Psoas muscle (tissue), 7 donors: ENCODE measurements at regions not wholly inside any gene's neighbourhood (a gene's known extent, or its start where the extent isn't known, plus 50 kb on each side); places are given as distances from the start of the nearest gene placed in this dataset.

ENCODE experiments used
- ATAC-seq, 4 donors: fragments of 200-7000 bp; cut with Tn5 transposase; one replicate each; pipeline ENCODE4 v1.9.1; 2020; ENCODE audit warnings: moderate library complexity in 3 of 4, mild to moderate bottlenecking in 2 of 4
- DNase-seq, 2 donors: peaks; one replicate each; pipeline ENCODE4 v3.0.0-alpha.2; 2020
- H3K27ac ChIP-seq: fragments of 200-600 bp; one replicate; pipeline ENCODE4 v1.8.0; 2022
- H3K27me3 ChIP-seq, 3 donors: fragments of 200-600 bp in 1 of 3; one replicate each; pipeline versions ENCODE4 v1.6.1 to v1.8.0; 2013 to 2022; ENCODE audit warnings: low read length in 2 of 3, mild to moderate bottlenecking in 2 of 3, moderate library complexity in 1 of 3; ENCODE audit not compliant: insufficient read depth in 3 of 3
- H3K36me3 ChIP-seq, 2 donors: fragments of 200-600 bp in 1 of 2; one replicate each; pipeline versions ENCODE4 v1.6.1 to v1.8.0; 2013 to 2022; ENCODE audit warnings: low read depth in 1 of 2, mild to moderate bottlenecking in 1 of 2, moderate library complexity in 1 of 2; ENCODE audit not compliant: insufficient read depth in 1 of 2
- H3K4me1 ChIP-seq: fragments of 200-600 bp; one replicate; pipeline ENCODE4 v1.8.0; 2022
- H3K4me3 ChIP-seq: fragments of 200-600 bp; one replicate; pipeline ENCODE4 v1.8.0; 2022; ENCODE audit warnings: mild to moderate bottlenecking
- H3K9me3 ChIP-seq: fragments of 200-600 bp; one replicate; pipeline ENCODE4 v1.8.0; 2022
- whole genome bisulfite sequencing, 3 donors: extraction: QIAGEN DNeasy Blood & Tissue Kit; methylation state at CpG; one replicate each; pipeline versions ENCODE4 v1.1.6 to v1.1.7; 2013; 5-methylcytosine and 5-hydroxymethylcytosine counted together
- intact Hi-C, 2 donors: fragments of 100-400 bp; cut with DNase I; formaldehyde crosslinking; loops; one replicate each; pipeline versions ENCODE4 v1.11.0 to v1.14.2; 2022
- TF ChIP-seq, protein P1 (sequence below): fragments of 200-600 bp; IDR thresholded peaks from one replicate; pipeline ENCODE4 v1.8.0; 2022; ENCODE audit warnings: antibody characterized with exemption
- donor health status: healthy with polysubstance abuse.
- donor health status: DM: no; HTN: no; CAD: no; lungs with moderate emphysema.
- donor health status: Bipolar disorder and iron deficiency.
- donor health status: healthy.
- donor health status: DM: yes; HTN: yes; CAD: no.
- donor health status: DM: no; HTN: no; CAD: no.
- donor health status: DM: yes; HTN: yes; CAD: no.

DNA sequence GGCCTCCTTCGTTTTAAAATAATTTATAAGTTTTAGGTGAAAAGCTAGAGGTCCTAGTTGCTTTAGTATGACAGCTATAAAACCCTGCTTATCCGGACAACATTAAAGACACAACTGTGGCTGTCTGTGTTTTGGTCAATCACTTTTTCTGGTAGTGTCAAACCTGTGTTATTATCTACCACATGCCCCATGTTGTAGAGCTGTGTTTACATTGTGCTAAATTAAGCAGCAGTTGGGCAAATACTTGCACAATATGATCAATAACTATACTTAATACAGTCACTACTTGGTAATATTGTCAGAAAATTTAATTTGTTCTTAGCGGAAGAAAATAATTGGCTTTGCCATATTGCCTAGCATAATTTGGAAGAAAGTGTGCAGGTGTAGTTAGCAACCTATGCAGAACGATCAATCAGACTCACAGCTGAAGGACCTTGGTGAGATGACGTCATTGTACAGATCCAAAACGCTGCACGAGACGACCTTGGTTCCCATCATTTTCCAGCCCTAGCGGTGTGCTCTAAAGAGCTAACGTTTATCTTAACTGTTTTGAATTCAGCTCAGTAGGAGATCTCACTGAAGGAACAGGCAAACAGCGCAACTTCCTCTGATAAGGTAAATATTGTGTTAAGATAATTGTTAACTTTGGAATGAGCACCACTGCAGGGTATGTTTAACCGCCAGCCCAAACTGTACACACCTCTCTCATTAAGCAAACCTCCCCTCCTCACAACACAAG lies 476.6 kb downstream of the IRS2 start:
- DNase-seq (no peak), ATAC-seq (no peak)
- 79 to 87% (median 84%) methylated on average over 12 of the region's 12 CpGs for WGBS, 3 donors
- Histone ChIP-seq H3K4me3 (no peak overlapping the region), H3K36me3 (no peaks in the 10 kb centered on the region), H3K27ac (no peak overlapping the region), H3K9me3 (no peaks in the 10 kb centered on the region), H3K4me1 (no peaks in the 10 kb centered on the region), H3K27me3 (no peaks in the 10 kb centered on the region)
- intact Hi-C loops: no loop called here
- TF ChIP-seq, protein P1, sequence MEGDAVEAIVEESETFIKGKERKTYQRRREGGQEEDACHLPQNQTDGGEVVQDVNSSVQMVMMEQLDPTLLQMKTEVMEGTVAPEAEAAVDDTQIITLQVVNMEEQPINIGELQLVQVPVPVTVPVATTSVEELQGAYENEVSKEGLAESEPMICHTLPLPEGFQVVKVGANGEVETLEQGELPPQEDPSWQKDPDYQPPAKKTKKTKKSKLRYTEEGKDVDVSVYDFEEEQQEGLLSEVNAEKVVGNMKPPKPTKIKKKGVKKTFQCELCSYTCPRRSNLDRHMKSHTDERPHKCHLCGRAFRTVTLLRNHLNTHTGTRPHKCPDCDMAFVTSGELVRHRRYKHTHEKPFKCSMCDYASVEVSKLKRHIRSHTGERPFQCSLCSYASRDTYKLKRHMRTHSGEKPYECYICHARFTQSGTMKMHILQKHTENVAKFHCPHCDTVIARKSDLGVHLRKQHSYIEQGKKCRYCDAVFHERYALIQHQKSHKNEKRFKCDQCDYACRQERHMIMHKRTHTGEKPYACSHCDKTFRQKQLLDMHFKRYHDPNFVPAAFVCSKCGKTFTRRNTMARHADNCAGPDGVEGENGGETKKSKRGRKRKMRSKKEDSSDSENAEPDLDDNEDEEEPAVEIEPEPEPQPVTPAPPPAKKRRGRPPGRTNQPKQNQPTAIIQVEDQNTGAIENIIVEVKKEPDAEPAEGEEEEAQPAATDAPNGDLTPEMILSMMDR: no peak

DNA sequence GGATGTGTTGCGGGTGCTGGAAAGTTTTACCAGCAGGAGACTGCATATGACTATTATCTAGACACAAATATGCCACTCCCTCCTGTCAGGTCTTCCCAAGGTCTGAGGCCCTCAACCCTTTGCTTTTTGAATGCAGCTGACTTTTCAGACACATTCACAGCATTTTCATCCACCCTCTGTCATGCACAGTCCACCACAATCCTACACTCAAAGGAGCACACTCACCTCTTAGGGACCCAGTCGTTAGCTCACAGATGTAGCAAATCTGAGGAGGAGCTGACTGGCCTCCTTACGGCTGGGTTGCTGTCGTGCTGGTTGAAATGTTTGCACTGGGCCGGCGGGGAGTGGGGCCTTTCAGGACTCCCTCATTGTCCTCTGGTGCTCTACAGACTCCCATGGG lies 479.4 kb downstream of the IRS2 start:
- no peak for DNase-seq
- H3K27ac ChIP-seq: no peak overlapping the region
- no peak for ATAC-seq
- WGBS, 3 donors: 64 to 76% (median 65%) methylated on average over 6 of the region's 6 CpGs
- TF ChIP-seq, protein P1: no peak
- intact Hi-C loops: no loop called here
- H3K27me3 ChIP-seq: no peaks in the 10 kb centered on the region
- H3K4me1 ChIP-seq: no peaks in the 10 kb centered on the region
- H3K9me3 ChIP-seq: no peaks in the 10 kb centered on the region
- H3K36me3 ChIP-seq: no peaks in the 10 kb centered on the region
- no peak overlapping the region for H3K4me3 ChIP-seq

DNA sequence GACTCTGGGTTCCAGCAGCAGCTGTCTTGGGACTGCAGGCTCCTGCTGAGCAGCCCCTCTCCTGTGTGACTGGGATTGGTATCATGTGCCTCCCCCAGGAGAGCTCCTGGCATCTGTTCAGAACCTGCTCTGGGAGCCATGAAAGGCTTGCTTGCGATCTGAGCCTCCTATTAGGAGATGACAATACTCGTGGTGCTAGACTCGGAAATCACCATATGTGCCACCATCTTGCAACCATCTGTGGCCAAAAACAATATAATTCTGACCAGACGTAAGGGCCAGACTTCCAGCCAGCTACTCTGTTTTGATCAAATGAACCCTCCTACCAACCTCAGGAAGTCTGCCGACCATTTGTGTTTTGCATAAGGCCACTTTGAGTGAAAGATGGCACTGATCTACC lies 484.7 kb downstream of the IRS2 start:
- Histone ChIP-seq H3K9me3 (no peaks in the 10 kb centered on the region), H3K27me3 (no peaks in the 10 kb centered on the region), H3K27ac (no peak overlapping the region), H3K36me3 (no peaks in the 10 kb centered on the region), H3K4me1 (no peaks in the 10 kb centered on the region), H3K4me3 (no peak overlapping the region)
- intact Hi-C loops: no loop called here
- WGBS, 3 donors: 47 to 55% (median 52%) methylated on average over 5 of the region's 5 CpGs
- no peak for ATAC-seq
- no peak for DNase-seq
- TF ChIP-seq, protein P1: no peak

DNA sequence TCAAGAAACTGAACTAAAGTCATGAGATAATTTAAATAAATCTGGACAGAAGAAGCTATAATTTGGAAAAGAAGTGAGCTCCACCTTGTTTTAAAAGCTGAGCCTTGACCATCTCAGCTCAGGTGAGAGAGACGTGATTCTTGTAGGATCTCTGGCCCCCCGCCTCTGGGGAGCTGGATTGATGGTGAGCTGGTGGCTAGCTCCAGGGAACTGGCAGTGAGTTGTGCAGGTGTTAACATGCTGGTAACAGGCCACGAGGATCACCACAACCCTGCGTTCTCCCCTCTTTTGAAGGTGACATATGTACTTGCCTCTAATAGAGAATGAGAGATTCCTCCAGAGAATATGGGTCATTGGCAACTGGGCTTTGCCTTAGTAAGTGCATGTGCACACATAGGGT lies 485.1 kb downstream of the IRS2 start:
- H3K36me3 ChIP-seq: no peaks in the 10 kb centered on the region
- H3K27ac ChIP-seq: no peak overlapping the region
- no peaks in the 10 kb centered on the region for H3K4me1 ChIP-seq
- no peak for ATAC-seq
- no peak for DNase-seq
- 74 to 83% (median 80%) methylated on average over 4 of the region's 4 CpGs for WGBS, 3 donors
- no peaks in the 10 kb centered on the region for H3K9me3 ChIP-seq
- no peaks in the 10 kb centered on the region for H3K27me3 ChIP-seq
- no peak overlapping the region for H3K4me3 ChIP-seq
- TF ChIP-seq, protein P1: no peak
- intact Hi-C loops: no loop called here

DNA sequence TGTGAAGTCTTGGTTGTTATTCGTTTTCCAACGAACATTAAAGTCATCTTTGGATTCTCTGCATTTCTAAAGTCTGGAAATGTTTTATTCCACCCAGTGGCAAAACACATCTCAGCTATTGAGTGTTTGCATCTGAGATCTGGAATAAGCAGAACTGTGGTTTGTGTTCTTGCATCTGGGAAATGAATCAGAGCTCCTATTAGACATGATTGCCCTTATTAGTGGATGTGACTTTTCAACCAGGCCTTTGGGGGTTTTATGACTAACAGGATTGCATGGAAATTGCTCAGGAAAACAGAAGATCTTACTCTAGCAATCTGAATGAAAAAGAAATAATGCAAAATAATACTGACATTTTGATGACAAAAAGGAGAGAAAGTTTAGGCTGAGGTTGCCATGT lies 488.8 kb downstream of the IRS2 start:
- Histone ChIP-seq H3K27ac (no peak overlapping the region), H3K36me3 (no peaks in the 10 kb centered on the region), H3K27me3 (peaks cover 0 to 3% (median 0%) of the 10 kb centered on the region in 3 donors), H3K4me1 (no peaks in the 10 kb centered on the region), H3K9me3 (no peaks in the 10 kb centered on the region), H3K4me3 (no peak overlapping the region)
- intact Hi-C loops: no loop called here
- ATAC-seq (no peak), DNase-seq (no peak)
- TF ChIP-seq, protein P1: no peak
- WGBS, 3 donors: 63 to 77% (median 64%) methylated on average over 2 of the region's 2 CpGs
